ENCODE measurements at regions not wholly inside any gene's neighbourhood (a gene's known extent, or its start where the extent isn't known, plus 50 kb on each side); places are given as distances from the start of the nearest gene placed in this dataset.
A peak's percentile ranks its signal among the peaks of the same experiment; 100 is the strongest.

DNA sequence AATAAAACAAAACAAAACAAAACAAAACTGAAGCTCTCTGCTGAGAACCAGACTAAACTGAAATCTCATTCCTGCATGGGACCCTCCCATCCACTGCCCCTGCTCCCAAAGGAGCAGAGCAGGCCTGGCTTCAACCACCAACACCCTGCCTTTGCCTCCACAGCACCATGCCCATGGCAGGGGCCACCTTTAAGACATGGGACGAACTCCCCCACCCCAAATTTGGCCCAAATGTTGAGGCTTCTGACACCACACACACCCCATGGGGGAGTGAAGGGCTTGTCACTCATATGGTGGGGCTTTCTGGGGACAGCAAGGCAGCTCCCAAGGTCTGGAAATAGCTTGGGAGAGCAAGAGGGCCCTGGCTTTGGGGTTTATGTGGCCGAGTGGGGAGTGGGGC is 177.2 kb downstream of the KIF26A start:
- H3K27ac ChIP-seq: no peak overlapping the region
- no peak overlapping the region for H3K9ac ChIP-seq (ENCODE audit: low read depth in 2 of 2, low read length in 2 of 2)
- H3K9me3 ChIP-seq: no peaks in the 10 kb centered on the region
- TF ChIP-seq, protein P1, sequence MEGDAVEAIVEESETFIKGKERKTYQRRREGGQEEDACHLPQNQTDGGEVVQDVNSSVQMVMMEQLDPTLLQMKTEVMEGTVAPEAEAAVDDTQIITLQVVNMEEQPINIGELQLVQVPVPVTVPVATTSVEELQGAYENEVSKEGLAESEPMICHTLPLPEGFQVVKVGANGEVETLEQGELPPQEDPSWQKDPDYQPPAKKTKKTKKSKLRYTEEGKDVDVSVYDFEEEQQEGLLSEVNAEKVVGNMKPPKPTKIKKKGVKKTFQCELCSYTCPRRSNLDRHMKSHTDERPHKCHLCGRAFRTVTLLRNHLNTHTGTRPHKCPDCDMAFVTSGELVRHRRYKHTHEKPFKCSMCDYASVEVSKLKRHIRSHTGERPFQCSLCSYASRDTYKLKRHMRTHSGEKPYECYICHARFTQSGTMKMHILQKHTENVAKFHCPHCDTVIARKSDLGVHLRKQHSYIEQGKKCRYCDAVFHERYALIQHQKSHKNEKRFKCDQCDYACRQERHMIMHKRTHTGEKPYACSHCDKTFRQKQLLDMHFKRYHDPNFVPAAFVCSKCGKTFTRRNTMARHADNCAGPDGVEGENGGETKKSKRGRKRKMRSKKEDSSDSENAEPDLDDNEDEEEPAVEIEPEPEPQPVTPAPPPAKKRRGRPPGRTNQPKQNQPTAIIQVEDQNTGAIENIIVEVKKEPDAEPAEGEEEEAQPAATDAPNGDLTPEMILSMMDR (IDR thresholded peaks at IDR 0.05): no peak
- no peaks in the 10 kb centered on the region for H3K36me3 ChIP-seq
- no peaks in the 10 kb centered on the region for H3K27me3 ChIP-seq
- no peak overlapping the region for H3K4me3 ChIP-seq
- no peaks in the 10 kb centered on the region for H3K4me1 ChIP-seq
- no peak for DNase-seq
- intact Hi-C loops (cut with DNase I): no loop called here

DNA sequence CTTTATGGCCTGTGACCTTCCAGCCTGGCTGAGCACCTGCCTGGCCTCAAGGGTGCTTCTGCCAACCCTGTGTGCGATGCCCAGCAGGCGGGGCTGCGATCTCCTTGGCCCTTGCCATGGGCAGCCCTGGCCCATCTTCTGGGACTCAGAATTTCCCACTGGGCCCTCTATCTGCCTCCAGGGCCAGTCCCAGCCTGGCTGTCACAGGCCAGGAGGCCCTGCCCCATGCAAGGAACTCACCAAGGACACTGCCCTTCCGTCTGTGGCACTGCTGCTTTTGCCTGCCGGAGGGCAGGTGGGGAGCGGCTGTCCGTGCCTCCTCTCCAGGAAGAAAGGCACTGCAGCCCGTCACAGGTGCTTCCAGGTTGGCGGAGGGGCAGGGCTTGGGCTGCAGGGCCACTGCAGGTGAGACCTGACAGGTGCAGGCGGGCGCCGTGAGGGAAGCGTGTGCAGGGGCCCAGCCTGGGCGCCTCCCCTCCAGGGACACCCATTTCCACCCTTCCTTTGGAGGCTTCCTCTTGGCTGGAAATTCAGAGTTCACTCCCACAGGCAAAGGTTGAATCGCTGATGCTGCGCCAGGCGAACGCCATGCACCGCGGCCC is 177.8 kb downstream of the KIF26A start:
- Histone ChIP-seq H3K27ac (no peak overlapping the region), H3K9me3 (no peaks in the 10 kb centered on the region), H3K27me3 (no peaks in the 10 kb centered on the region), H3K36me3 (no peaks in the 10 kb centered on the region), H3K9ac (ENCODE audit: low read depth in 2 of 2, low read length in 2 of 2) (no peak overlapping the region), H3K4me3 (no peak overlapping the region), H3K4me1 (no peaks in the 10 kb centered on the region)
- intact Hi-C loops (cut with DNase I): no loop called here
- DNase-seq: peak; percentile 52
- TF ChIP-seq, protein P1 (IDR thresholded peaks at IDR 0.05): no peak

DNA sequence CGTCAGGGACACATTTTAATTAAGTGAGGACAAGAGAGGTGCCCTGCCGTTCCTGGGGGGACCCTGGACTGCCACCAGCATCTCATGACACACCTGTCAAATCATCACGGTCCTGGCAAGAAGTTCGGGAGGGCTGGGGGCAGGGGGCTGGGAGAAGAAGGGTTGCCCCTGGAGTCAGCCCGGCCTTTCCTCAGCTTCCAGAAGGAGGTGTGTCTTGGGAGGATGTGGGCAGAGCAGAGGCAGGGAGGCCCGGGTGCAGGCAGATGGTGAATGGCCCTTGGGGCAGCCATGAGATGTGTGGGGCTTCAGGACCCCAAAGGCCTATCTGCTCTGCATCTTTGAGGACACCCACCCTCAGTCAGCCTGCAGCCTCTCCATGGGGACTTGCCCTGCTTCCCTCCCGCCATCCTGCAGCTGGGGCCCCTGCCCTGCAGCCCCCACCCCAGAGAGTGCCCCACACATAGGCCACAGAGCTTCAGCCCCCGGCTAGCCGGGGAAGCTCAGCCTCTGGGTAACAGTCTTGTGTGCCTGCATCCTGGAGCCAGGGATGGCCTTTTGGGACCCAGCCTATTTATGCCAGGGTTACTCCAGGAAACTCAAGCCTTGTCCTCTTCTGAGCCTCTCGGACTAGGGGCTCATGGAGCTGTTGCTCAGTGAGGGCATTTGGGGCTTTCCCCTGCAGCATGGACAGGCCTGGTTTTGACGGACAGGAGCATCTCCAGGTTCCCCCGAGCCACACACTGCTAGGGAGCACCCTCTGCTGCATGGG is 178.5 kb downstream of the KIF26A start:
- Histone ChIP-seq H3K27ac (no peak overlapping the region), H3K27me3 (no peaks in the 10 kb centered on the region), H3K36me3 (no peaks in the 10 kb centered on the region), H3K4me3 (no peak overlapping the region), H3K4me1 (no peaks in the 10 kb centered on the region), H3K9me3 (no peaks in the 10 kb centered on the region), H3K9ac (ENCODE audit: low read depth in 2 of 2, low read length in 2 of 2) (no peak overlapping the region)
- intact Hi-C loops (cut with DNase I): no loop called here
- DNase-seq: peak; percentile 15
- TF ChIP-seq, protein P1 (IDR thresholded peaks at IDR 0.05): no peak

DNA sequence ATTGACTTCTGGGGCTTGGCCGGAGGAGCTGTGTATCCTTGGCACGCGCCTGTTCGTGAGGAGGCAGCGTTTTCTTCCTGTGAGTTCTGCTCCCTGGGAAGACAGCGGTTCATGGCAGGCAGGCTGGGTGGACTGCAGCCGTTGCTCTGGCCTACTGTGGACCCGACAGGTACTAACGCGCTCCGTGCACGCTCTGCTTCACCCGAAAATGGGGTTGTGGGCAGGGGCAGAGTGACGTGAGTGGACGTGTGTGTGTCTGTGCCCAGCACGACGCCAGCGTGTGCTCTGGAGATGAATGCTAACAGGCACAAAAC is 179.1 kb downstream of the KIF26A start:
- DNase-seq: peak; percentile 10
- intact Hi-C loops (cut with DNase I): no loop called here
- no peak overlapping the region for H3K27ac ChIP-seq
- H3K36me3 ChIP-seq: no peaks in the 10 kb centered on the region
- TF ChIP-seq, protein P1 (IDR thresholded peaks at IDR 0.05): no peak
- H3K27me3 ChIP-seq: no peaks in the 10 kb centered on the region
- H3K4me3 ChIP-seq: no peak overlapping the region
- no peaks in the 10 kb centered on the region for H3K4me1 ChIP-seq
- no peak overlapping the region for H3K9ac ChIP-seq (ENCODE audit: low read depth in 2 of 2, low read length in 2 of 2)
- no peaks in the 10 kb centered on the region for H3K9me3 ChIP-seq

DNA sequence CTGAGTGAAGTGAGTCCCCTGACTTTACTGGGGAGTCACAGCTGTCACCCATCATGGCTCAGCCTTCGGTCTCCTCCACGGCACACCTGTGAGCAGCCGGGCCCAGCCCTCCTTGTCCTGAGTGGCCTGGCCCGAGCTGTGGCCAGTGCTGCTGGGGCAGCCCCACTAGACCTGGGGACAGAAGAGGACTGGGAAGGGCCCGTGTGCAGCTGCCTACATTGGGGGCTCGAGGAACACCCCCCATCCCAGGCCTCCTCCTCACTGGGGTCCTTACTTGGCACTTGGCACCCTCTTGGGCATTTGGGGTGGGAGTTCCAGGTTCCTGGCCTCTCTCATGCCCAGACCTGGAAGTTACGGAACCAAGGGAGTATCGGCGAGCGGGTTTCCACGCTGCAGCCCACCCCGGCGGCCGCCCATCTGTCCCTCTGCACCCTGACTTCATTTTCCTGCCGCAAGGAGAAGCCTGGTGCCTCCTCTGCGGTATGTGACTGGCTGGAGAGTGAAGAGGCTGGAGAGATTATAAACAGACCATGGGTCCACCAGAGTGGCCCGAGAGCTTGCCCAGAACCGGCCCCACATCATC is 179.7 kb downstream of the KIF26A start:
- intact Hi-C loops (cut with DNase I): no loop called here
- no peaks in the 10 kb centered on the region for H3K36me3 ChIP-seq
- peak; percentile 10 for DNase-seq
- H3K4me3 ChIP-seq: no peak overlapping the region
- H3K27ac ChIP-seq: no peak overlapping the region
- TF ChIP-seq, protein P1 (IDR thresholded peaks at IDR 0.05): no peak
- no peaks in the 10 kb centered on the region for H3K9me3 ChIP-seq
- H3K27me3 ChIP-seq: no peaks in the 10 kb centered on the region
- no peaks in the 10 kb centered on the region for H3K4me1 ChIP-seq
- H3K9ac ChIP-seq (ENCODE audit: low read depth in 2 of 2, low read length in 2 of 2): no peak overlapping the region
